Heart right ventricle (tissue), 16 donors: ENCODE measurements at regions not wholly inside any gene's neighbourhood (a gene's known extent, or its start where the extent isn't known, plus 50 kb on each side); places are given as distances from the start of the nearest gene placed in this dataset.

Source experiments
- ATAC-seq, 8 donors: fragments of 200-7000 bp; cut with Tn5 transposase; one replicate each; pipeline ENCODE4 v1.9.1; 2020; ENCODE audit warnings: mild to moderate bottlenecking in 8 of 8, moderate library complexity in 8 of 8, moderate number of reproducible peaks in 1 of 8
- DNase-seq, 2 donors: peaks; one replicate each; pipeline ENCODE4 v3.0.0-alpha.2; 2020
- H3K27ac ChIP-seq, 10 donors: fragments of 200-600 bp; sonication (generic) in 2 of 10; one replicate each; pipeline versions ENCODE4 v1.5.0 to v1.8.0; 2020 to 2022; ENCODE audit warnings: mild to moderate bottlenecking in 3 of 10
- H3K27me3 ChIP-seq, 7 donors: fragments of 200-600 bp; one replicate each; pipeline ENCODE4 v1.8.0; 2021 to 2022; ENCODE audit warnings: mild to moderate bottlenecking in 2 of 7
- H3K36me3 ChIP-seq, 9 donors: fragments of 200-600 bp; sonication (generic) in 1 of 9; one replicate each; pipeline versions ENCODE4 v1.5.0 to v1.8.0; 2020 to 2022; ENCODE audit warnings: mild to moderate bottlenecking in 2 of 9
- H3K4me1 ChIP-seq, 9 donors: fragments of 200-600 bp; sonication (generic) in 1 of 9; one replicate each; pipeline versions ENCODE4 v1.5.0 to v1.8.0; 2020 to 2022; ENCODE audit warnings: mild to moderate bottlenecking in 4 of 9
- H3K4me3 ChIP-seq, 10 donors: fragments of 200-600 bp; sonication (generic) in 2 of 10; one replicate each; pipeline versions ENCODE4 v1.5.0 to v1.8.0; 2020 to 2022; ENCODE audit warnings: mild to moderate bottlenecking in 7 of 10, moderate library complexity in 2 of 10
- H3K9me3 ChIP-seq, 11 donors: fragments of 200-600 bp in 10 of 11; sonication (generic) in 2 of 11; one replicate each; pipeline versions ENCODE4 v1.5.0 to v1.8.0; 2013 to 2022; ENCODE audit warnings: mild to moderate bottlenecking in 2 of 11, control low read depth in 1 of 11, moderate library complexity in 1 of 11
- WGBS, 2 donors: extraction: QIAGEN DNeasy Blood & Tissue Kit; methylation state at CpG; one replicate each; pipeline ENCODE4 v1.1.7; 2013; ENCODE audit warnings: inconsistent platforms in 1 of 2; 5-methylcytosine and 5-hydroxymethylcytosine counted together
- intact Hi-C, 10 donors: fragments of 100-400 bp; cut with DNase I; formaldehyde crosslinking; loops; one replicate each; pipeline versions ENCODE4 v1.11.1 to v1.14.2; 2022
- TF ChIP-seq, protein P1 (sequence below), 9 donors: fragments of 200-600 bp; sonication (generic) in 2 of 9; IDR thresholded peaks; one replicate each; pipeline versions ENCODE4 v1.5.0 to v1.8.0; 2021 to 2022; ENCODE audit warnings: antibody characterized with exemption in 9 of 9, mild to moderate bottlenecking in 5 of 9, moderate library complexity in 1 of 9
- donor health status: Arrhythmogenic right ventricular cardiomyopathy.
- donor health status: ischemic (EF 13 %, LVEDD 7.1; RV severe dilation, severe dysfunction).
- donor health status: healthy with polysubstance abuse.
- donor health status: DM: no; HTN: yes; CAD: no.
- donor health status: DM: no; HTN: no; CAD: no.
- donor health status: ischemic (EF 25% LVEDD 6.9; RV normal size, moderate dysfunction).
- donor health status: ischemic (EF 25% LVEDD 5.7; RV mildly dilated, moderate dysfunction).
- donor health status: healthy.
- donor health status: DM: yes; HTN: yes; CAD: no.
- donor health status: Ischemic cardiomyopathy.
- donor health status: ischemic (EF 35%, LVEDD 5.7; RV mildly dilated, moderate dysfunction).
- donor health status: nonischemic (EF 11% LVEDD 7.7; RV severe dilation, severe dysfunction).
- donor health status: DM: yes; HTN: yes; CAD: no.
- donor health status: PGD.
- donor health status: ischemic (EF 29% LVEDD 5.4; RV normal size, mild dysfunction).
- donor health status: nonischemic (EF 23%, LVEDD 6.1; RV moderate dilation, normal function).

DNA sequence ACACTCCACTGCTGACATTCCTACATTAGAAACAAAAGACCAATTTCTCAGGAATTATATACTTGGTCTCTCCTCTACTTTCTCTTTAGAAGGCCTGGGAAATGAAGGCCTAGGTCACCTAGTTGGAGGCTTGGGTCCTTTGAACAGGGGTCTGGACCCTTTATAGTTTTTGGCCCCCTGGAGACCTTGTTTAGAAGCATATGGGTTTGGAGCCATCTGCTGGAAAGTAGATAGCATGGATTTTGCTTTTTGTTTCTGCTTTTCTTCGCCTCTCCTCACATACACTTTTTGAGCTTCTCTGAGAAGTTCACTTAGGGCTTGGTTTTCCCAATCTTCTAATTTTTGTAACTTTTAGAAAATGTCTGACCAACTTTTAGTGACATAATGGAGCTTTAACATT is 67.1 kb upstream of the CDK20 start:
- H3K27me3 ChIP-seq, result no peaks in the 10 kb centered on the region
- TF ChIP-seq, protein P1, sequence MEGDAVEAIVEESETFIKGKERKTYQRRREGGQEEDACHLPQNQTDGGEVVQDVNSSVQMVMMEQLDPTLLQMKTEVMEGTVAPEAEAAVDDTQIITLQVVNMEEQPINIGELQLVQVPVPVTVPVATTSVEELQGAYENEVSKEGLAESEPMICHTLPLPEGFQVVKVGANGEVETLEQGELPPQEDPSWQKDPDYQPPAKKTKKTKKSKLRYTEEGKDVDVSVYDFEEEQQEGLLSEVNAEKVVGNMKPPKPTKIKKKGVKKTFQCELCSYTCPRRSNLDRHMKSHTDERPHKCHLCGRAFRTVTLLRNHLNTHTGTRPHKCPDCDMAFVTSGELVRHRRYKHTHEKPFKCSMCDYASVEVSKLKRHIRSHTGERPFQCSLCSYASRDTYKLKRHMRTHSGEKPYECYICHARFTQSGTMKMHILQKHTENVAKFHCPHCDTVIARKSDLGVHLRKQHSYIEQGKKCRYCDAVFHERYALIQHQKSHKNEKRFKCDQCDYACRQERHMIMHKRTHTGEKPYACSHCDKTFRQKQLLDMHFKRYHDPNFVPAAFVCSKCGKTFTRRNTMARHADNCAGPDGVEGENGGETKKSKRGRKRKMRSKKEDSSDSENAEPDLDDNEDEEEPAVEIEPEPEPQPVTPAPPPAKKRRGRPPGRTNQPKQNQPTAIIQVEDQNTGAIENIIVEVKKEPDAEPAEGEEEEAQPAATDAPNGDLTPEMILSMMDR (IDR thresholded peaks at IDR 0.05), result peak in 8 of 9 donors; percentile 6 to 50 (median 34)
- ATAC-seq (no peak), DNase-seq (no peak)
- H3K27ac ChIP-seq, result no peak overlapping the region
- 91 to 96% methylated on average over 1 of the region's 1 CpG for WGBS, 2 donors
- intact Hi-C loops, result loop anchor here in 8 of 10 donors (5.0 to 10.0 kb wide), 2 partner anchors 357 to 364 kb away; no protein-coding TSS in a partner anchor
- no peaks in the 10 kb centered on the region for H3K36me3 ChIP-seq
- no peak overlapping the region for H3K4me3 ChIP-seq
- no peaks in the 10 kb centered on the region for H3K4me1 ChIP-seq
- peaks cover 0 to 59% (median 29%) of the 10 kb centered on the region in 11 donors for H3K9me3 ChIP-seq

DNA sequence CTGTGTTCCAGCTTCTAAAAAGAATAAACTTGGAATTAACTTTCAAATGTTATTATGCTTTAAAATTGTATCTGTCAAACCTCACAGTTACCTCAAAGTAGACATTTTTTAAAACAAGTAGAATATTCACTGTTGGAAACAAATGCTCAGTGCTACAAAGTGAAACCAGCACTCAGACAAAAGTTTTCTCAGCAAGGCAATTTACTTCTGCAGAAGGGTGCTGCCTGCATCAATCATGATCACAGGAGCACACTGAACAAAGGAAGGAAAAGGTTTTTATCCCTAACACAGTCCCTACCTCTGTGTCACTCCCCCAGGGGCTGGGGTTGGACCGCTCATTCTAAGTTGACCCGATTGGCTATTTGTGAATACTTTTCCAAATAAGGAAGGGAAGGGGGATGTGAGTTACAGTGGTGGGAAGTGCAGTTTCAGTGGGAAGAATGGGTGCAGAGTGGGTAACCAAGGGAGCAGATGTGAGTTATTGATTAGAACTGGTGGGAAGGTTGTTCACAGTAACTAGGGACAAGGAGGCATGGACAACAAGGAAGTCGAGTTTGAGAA is 63.0 kb upstream of the CDK20 start:
- Histone ChIP-seq H3K27me3 (no peaks in the 10 kb centered on the region), H3K27ac (no peak overlapping the region), H3K36me3 (no peaks in the 10 kb centered on the region), H3K4me3 (no peak overlapping the region), H3K9me3 (peaks cover 0 to 33% (median 17%) of the 10 kb centered on the region in 11 donors), H3K4me1 (no peaks in the 10 kb centered on the region)
- DNase-seq (no peak), ATAC-seq (no peak)
- intact Hi-C loops, result no loop called here
- TF ChIP-seq, protein P1 (IDR thresholded peaks at IDR 0.05), result no peak
- 85 to 89% methylated on average over 3 of the region's 3 CpGs for WGBS, 2 donors

DNA sequence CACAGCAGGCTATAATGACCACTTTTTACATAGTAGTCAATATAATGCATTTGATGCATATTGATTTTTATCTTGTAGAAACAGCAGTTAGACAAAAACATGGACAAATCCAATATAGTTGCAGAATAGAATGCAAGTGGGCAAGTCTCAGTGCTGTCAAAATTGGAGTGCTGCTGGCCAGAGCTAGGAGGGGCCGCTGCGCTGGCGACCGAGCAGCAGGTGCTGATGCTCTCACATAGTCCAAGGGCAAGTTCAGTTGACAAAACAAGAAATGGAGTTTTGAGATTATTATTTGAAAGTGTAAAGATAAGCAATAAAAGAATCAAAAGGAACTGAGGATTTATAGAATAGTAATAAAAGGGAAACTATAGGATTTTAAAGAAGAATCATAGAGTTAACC is 60.6 kb upstream of the CDK20 start:
- intact Hi-C loops, result no loop called here
- TF ChIP-seq, protein P1 (IDR thresholded peaks at IDR 0.05), result no peak
- no peaks in the 10 kb centered on the region for H3K36me3 ChIP-seq
- H3K4me1 ChIP-seq, result no peaks in the 10 kb centered on the region
- ATAC-seq (no peak), DNase-seq (no peak)
- peaks cover 0 to 33% (median 17%) of the 10 kb centered on the region in 11 donors for H3K9me3 ChIP-seq
- no peak overlapping the region for H3K4me3 ChIP-seq
- H3K27me3 ChIP-seq, result peaks cover 0 to 3% (median 0%) of the 10 kb centered on the region in 7 donors
- H3K27ac ChIP-seq, result no peak overlapping the region
- 93 to 95% methylated on average over 4 of the region's 4 CpGs for WGBS, 2 donors

DNA sequence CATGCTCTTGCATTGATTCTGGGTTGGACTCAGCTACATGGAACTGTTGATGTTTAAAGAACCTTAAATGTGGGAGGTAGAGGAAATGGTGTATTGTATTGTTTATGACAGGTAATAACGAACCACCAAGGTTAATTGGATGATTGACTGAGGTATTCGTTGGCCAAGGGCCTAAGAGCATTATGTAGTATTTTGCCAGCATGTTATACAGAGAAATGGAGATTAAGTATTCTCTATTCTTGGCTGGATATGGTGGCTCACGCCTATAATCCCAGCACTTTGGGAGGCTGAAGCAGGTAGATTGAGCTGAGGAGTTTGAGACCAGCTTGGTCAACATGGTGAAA is 59.0 kb upstream of the CDK20 start:
- H3K4me3 ChIP-seq, result no peak overlapping the region
- 79 to 86% methylated on average over 3 of the region's 3 CpGs for WGBS, 2 donors
- H3K9me3 ChIP-seq, result peaks cover 0 to 26% (median 15%) of the 10 kb centered on the region in 11 donors
- peaks cover 0 to 8% (median 0%) of the 10 kb centered on the region in 7 donors for H3K27me3 ChIP-seq
- H3K27ac ChIP-seq, result no peak overlapping the region
- H3K4me1 ChIP-seq, result no peaks in the 10 kb centered on the region
- ATAC-seq (no peak), DNase-seq (no peak)
- H3K36me3 ChIP-seq, result no peaks in the 10 kb centered on the region
- TF ChIP-seq, protein P1 (IDR thresholded peaks at IDR 0.05), result no peak
- intact Hi-C loops, result no loop called here
